ENCODE measurements at regions not wholly inside any gene's neighbourhood (a gene's known extent, or its start where the extent isn't known, plus 50 kb on each side); places are given as distances from the start of the nearest gene placed in this dataset.

DNA sequence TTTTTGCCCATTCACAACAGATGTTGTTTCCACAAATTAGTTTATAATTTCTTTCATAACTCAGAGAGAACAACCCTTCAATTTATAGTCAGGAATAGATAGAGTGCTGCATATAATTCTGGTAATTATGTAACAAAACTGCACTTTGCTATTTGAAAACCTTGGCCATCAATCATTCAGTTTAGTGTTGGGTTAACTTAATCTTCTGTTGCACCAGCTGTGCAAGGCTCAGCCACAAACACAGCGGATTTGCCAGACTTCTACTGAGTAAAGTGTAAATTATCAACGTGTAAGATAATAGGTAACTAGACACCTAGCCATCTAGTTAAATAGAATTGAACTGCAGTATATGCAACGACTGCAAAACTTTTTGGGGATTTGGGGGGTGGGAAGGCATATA is 1064.3 kb upstream of the EPHA6 start:
- no peak for TF ChIP-seq EZH2 (IDR thresholded peaks at IDR 0.05; ENCODE audit: borderline replicate concordance)
- no peak for TF ChIP-seq CTCF (IDR thresholded peaks at IDR 0.05; ENCODE audit: poor library complexity)
- TF ChIP-seq EZH2phosphoT487 (IDR thresholded peaks at IDR 0.05; ENCODE audit: low read depth, severe bottlenecking, unreplicated experiment) = no peak
- H3K27ac ChIP-seq = no peak overlapping the region
- H3K79me2 ChIP-seq = no peaks in the 10 kb centered on the region
- no peaks in the 10 kb centered on the region for H3K36me3 ChIP-seq (replicated peaks; ENCODE audit: insufficient read depth, low read depth)
- no peaks in the 10 kb centered on the region for H3K27me3 ChIP-seq
- H3K4me3 ChIP-seq = no peak overlapping the region
- DNase-seq (ENCODE audit: low spot score) = no peak
- no peaks in the 10 kb centered on the region for H3K9me3 ChIP-seq (ENCODE audit: low read depth)
- no peaks in the 10 kb centered on the region for H3K9me2 ChIP-seq (replicated peaks; ENCODE audit: insufficient read depth)
- H3K4me2 ChIP-seq = no peak overlapping the region
- no peak overlapping the region for H2AFZ ChIP-seq
- 36% methylated on average over 3 of the region's 3 CpGs for WGBS (ENCODE audit: low lambda C conversion rate, missing lambda C conversion rate)
- H3K4me1 ChIP-seq (ENCODE audit: insufficient read depth) = no peaks in the 10 kb centered on the region
- no peaks in the 10 kb centered on the region for H4K20me1 ChIP-seq (ENCODE audit: insufficient read depth, poor library complexity, severe bottlenecking)

DNA sequence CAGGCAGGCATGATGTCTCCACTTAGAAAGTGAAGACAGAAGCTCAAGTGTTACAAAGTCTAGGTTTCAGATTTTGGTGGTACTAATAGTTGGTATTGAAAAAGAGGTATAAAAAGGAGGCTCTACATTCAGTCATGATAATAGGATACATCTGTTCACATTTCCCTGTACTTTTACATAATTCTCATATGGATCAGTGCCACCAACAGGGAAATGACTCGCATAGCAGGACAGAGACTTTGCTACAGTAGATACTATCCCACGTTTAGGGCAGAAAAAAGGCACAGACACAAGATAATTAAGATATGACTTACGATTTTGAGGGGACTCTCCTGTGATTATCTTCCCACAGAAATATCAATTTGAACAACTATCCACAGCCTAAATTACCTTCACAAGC is 1062.9 kb upstream of the EPHA6 start:
- no peaks in the 10 kb centered on the region for H3K9me2 ChIP-seq (replicated peaks; ENCODE audit: insufficient read depth)
- no peaks in the 10 kb centered on the region for H3K36me3 ChIP-seq (replicated peaks; ENCODE audit: insufficient read depth, low read depth)
- H2AFZ ChIP-seq = no peak overlapping the region
- no peaks in the 10 kb centered on the region for H3K79me2 ChIP-seq
- WGBS (ENCODE audit: low lambda C conversion rate, missing lambda C conversion rate) = 52% methylated on average over 3 of the region's 3 CpGs
- TF ChIP-seq CTCF (IDR thresholded peaks at IDR 0.05; ENCODE audit: poor library complexity) (no peak), EZH2phosphoT487 (IDR thresholded peaks at IDR 0.05; ENCODE audit: low read depth, severe bottlenecking, unreplicated experiment) (no peak), EZH2 (IDR thresholded peaks at IDR 0.05; ENCODE audit: borderline replicate concordance) (no peak)
- no peak overlapping the region for H3K4me3 ChIP-seq
- H3K27me3 ChIP-seq = no peaks in the 10 kb centered on the region
- H4K20me1 ChIP-seq (ENCODE audit: insufficient read depth, poor library complexity, severe bottlenecking) = no peaks in the 10 kb centered on the region
- no peaks in the 10 kb centered on the region for H3K4me1 ChIP-seq (ENCODE audit: insufficient read depth)
- no peaks in the 10 kb centered on the region for H3K9me3 ChIP-seq (ENCODE audit: low read depth)
- no peak overlapping the region for H3K27ac ChIP-seq
- H3K4me2 ChIP-seq = no peak overlapping the region
- no peak for DNase-seq (ENCODE audit: low spot score)

DNA sequence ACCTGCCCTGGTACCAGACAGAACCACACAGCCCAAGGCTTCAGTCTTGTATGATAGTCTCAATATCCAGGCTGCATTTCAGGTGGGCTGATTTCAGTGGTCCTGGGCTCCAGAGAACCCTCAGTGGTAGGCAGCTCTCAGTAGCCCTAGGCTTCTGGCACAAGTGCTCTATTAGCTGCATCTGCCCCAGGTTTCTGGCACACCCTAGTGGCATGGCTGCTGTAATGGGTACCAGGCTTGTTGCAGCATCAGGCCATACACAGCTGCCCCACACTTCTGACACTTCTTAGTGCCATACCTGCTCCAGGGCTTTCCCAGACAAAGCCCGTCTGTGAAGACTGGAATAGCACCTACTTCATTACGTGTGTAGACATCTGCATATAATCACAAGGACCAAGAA is 1062.2 kb upstream of the EPHA6 start:
- H3K27ac ChIP-seq = no peak overlapping the region
- H2AFZ ChIP-seq = no peak overlapping the region
- WGBS (ENCODE audit: low lambda C conversion rate, missing lambda C conversion rate) = 94% methylated on average over 2 of the region's 2 CpGs

More for the DNA sequence above, 1062.2 kb upstream of the EPHA6 start:
- no peak for DNase-seq (ENCODE audit: low spot score)
- Histone ChIP-seq H3K4me1 (ENCODE audit: insufficient read depth) (no peaks in the 10 kb centered on the region), H3K27me3 (no peaks in the 10 kb centered on the region), H3K4me3 (no peak overlapping the region), H3K9me2 (replicated peaks; ENCODE audit: insufficient read depth) (no peaks in the 10 kb centered on the region), H3K36me3 (replicated peaks; ENCODE audit: insufficient read depth, low read depth) (no peaks in the 10 kb centered on the region), H3K79me2 (no peaks in the 10 kb centered on the region), H4K20me1 (ENCODE audit: insufficient read depth, poor library complexity, severe bottlenecking) (no peaks in the 10 kb centered on the region), H3K4me2 (no peak overlapping the region), H3K9me3 (ENCODE audit: low read depth) (no peaks in the 10 kb centered on the region)
- no peak for TF ChIP-seq EZH2 (IDR thresholded peaks at IDR 0.05; ENCODE audit: borderline replicate concordance)
- no peak for TF ChIP-seq CTCF (IDR thresholded peaks at IDR 0.05; ENCODE audit: poor library complexity)
- no peak for TF ChIP-seq EZH2phosphoT487 (IDR thresholded peaks at IDR 0.05; ENCODE audit: low read depth, severe bottlenecking, unreplicated experiment)
